ENCODE measurements at regions not wholly inside any gene's neighbourhood (a gene's known extent, or its start where the extent isn't known, plus 50 kb on each side); places are given as distances from the start of the nearest gene placed in this dataset.

- Histone ChIP-seq H3K9me2 (replicated peaks; ENCODE audit: low read length) (no peaks in the 10 kb centered on the region), H3K4me2 (ENCODE audit: low read length) (peak overlapping the region; percentile 2; the same call in 1 of the 2 replicates), H3K9ac (ENCODE audit: low read length) (no peak overlapping the region), H3K9me3 (ENCODE audit: low read length) (no peaks in the 10 kb centered on the region), H3K36me3 (ENCODE audit: low read depth, low read length) (no peaks in the 10 kb centered on the region), H3K4me3 (ENCODE audit: low read length) (no peak overlapping the region), H3K27me3 (ENCODE audit: low read length) (no peaks in the 10 kb centered on the region), H3K27ac (ENCODE audit: low read length) (no peak overlapping the region), H2AFZ (ENCODE audit: low read length) (peak overlapping the region; percentile 46; the same call in 1 of the 2 replicates), H3K4me1 (ENCODE audit: insufficient read depth, low read length) (no peaks in the 10 kb centered on the region), H3K79me2 (ENCODE audit: low read length) (no peaks in the 10 kb centered on the region), H3F3A (ENCODE audit: low read length, unreplicated experiment) (no peaks in the 10 kb centered on the region), H4K20me1 (ENCODE audit: low read length) (no peaks in the 10 kb centered on the region)
- CTCF ChIA-PET: no interaction called here
- intact Hi-C loops (cut with micrococcal nuclease): no loop called here
- BruUV-seq (replicated peaks): no TSS peak
- POLR2A ChIA-PET (ENCODE audit: unreplicated experiment): interaction anchor here (0.6 kb wide), 1 partner anchor 331 kb away, joined by 4 read pairs; no protein-coding TSS in a partner anchor
- no peak for DNase-seq
- TF ChIP-seq CTCF (conservative IDR thresholded peaks at IDR 0.05; ENCODE audit: low read depth, low read length): no peak
- TF ChIP-seq EZH2 (IDR thresholded peaks at IDR 0.05; ENCODE audit: low read length, unreplicated experiment): no peak
- no peak for TF ChIP-seq EZH2phosphoT487 (IDR thresholded peaks at IDR 0.05; ENCODE audit: borderline replicate concordance, low read length)
- ATAC-seq: no peak
Observed at GRCh38 chr4:60885011-60885410, 315.1 kb upstream of the ADGRL3 start.

- no peak overlapping the region for H3K9ac ChIP-seq (ENCODE audit: low read length)
- no peaks in the 10 kb centered on the region for H4K20me1 ChIP-seq (ENCODE audit: low read length)
- no peaks in the 10 kb centered on the region for H3K9me2 ChIP-seq (replicated peaks; ENCODE audit: low read length)
- no peak overlapping the region for H3K4me3 ChIP-seq (ENCODE audit: low read length)
- ChIA-PET CTCF (no interaction called here), POLR2A (ENCODE audit: unreplicated experiment) (no interaction called here)
- H3F3A ChIP-seq (ENCODE audit: low read length, unreplicated experiment): no peaks in the 10 kb centered on the region
- no peak overlapping the region for H3K27ac ChIP-seq (ENCODE audit: low read length)
- H3K79me2 ChIP-seq (ENCODE audit: low read length): no peaks in the 10 kb centered on the region
- H3K9me3 ChIP-seq (ENCODE audit: low read length): no peaks in the 10 kb centered on the region
- H3K4me1 ChIP-seq (ENCODE audit: insufficient read depth, low read length): no peaks in the 10 kb centered on the region
- no peaks in the 10 kb centered on the region for H3K27me3 ChIP-seq (ENCODE audit: low read length)
- intact Hi-C loops (cut with micrococcal nuclease): no loop called here
- no peak overlapping the region for H2AFZ ChIP-seq (ENCODE audit: low read length)
- no TSS peak for BruUV-seq (replicated peaks)
- TF ChIP-seq CTCF (conservative IDR thresholded peaks at IDR 0.05; ENCODE audit: low read depth, low read length) (no peak), EZH2phosphoT487 (IDR thresholded peaks at IDR 0.05; ENCODE audit: borderline replicate concordance, low read length) (no peak), EZH2 (IDR thresholded peaks at IDR 0.05; ENCODE audit: low read length, unreplicated experiment) (no peak)
- no peak for DNase-seq
- H3K4me2 ChIP-seq (ENCODE audit: low read length): no peak overlapping the region
- H3K36me3 ChIP-seq (ENCODE audit: low read depth, low read length): no peaks in the 10 kb centered on the region
- no peak for ATAC-seq
Observed at GRCh38 chr4:60890743-60891142, 309.4 kb upstream of the ADGRL3 start.

- ATAC-seq: no peak
- Histone ChIP-seq H3K27ac (ENCODE audit: low read length) (no peak overlapping the region), H3K9ac (ENCODE audit: low read length) (no peak overlapping the region), H3K9me3 (ENCODE audit: low read length) (no peaks in the 10 kb centered on the region), H4K20me1 (ENCODE audit: low read length) (no peaks in the 10 kb centered on the region), H2AFZ (ENCODE audit: low read length) (no peak overlapping the region), H3K27me3 (ENCODE audit: low read length) (no peaks in the 10 kb centered on the region), H3K9me2 (replicated peaks; ENCODE audit: low read length) (no peaks in the 10 kb centered on the region), H3F3A (ENCODE audit: low read length, unreplicated experiment) (no peaks in the 10 kb centered on the region), H3K4me1 (ENCODE audit: insufficient read depth, low read length) (no peaks in the 10 kb centered on the region), H3K4me3 (ENCODE audit: low read length) (no peak overlapping the region), H3K4me2 (ENCODE audit: low read length) (no peak overlapping the region), H3K79me2 (ENCODE audit: low read length) (no peaks in the 10 kb centered on the region), H3K36me3 (ENCODE audit: low read depth, low read length) (no peaks in the 10 kb centered on the region)
- no peak for DNase-seq
- CTCF ChIA-PET: no interaction called here
- intact Hi-C loops (cut with micrococcal nuclease): no loop called here
- no peak for TF ChIP-seq CTCF (conservative IDR thresholded peaks at IDR 0.05; ENCODE audit: low read depth, low read length)
- no peak for TF ChIP-seq EZH2 (IDR thresholded peaks at IDR 0.05; ENCODE audit: low read length, unreplicated experiment)
- no peak for TF ChIP-seq EZH2phosphoT487 (IDR thresholded peaks at IDR 0.05; ENCODE audit: borderline replicate concordance, low read length)
- no TSS peak for BruUV-seq (replicated peaks)
- POLR2A ChIA-PET (ENCODE audit: unreplicated experiment): no interaction called here
Observed at GRCh38 chr4:60891947-60892346, 308.2 kb upstream of the ADGRL3 start.

Measured in PC-3 (cell line).